Loucy (cell line): ENCODE measurements at regions not wholly inside any gene's neighbourhood (a gene's known extent, or its start where the extent isn't known, plus 50 kb on each side); places are given as distances from the start of the nearest gene placed in this dataset.

ENCODE experiments used
- H2AFZ ChIP-seq: fragments of 200-600 bp; sonication (generic); 2 replicates; pipeline ENCODE4 v1.6.0; 2016; ENCODE audit warnings: antibody characterized with exemption, mild to moderate bottlenecking, low read length, moderate library complexity
- H3F3A ChIP-seq: fragments of 200-600 bp; 2 replicates; pipeline ENCODE4 v1.6.0; 2016; ENCODE audit warnings: antibody characterized with exemption, low read depth, mild to moderate bottlenecking
- H3K27me3 ChIP-seq: fragments of 200-600 bp; sonication (generic); 2 replicates; pipeline ENCODE4 v1.6.1; 2014; ENCODE audit warnings: low read length, mild to moderate bottlenecking; ENCODE audit not compliant: insufficient read depth, poor library complexity, severe bottlenecking
- H3K36me3 ChIP-seq: fragments of 200-600 bp; sonication (generic); 2 replicates; pipeline ENCODE4 v1.6.1; 2016; ENCODE audit warnings: low read length; ENCODE audit not compliant: insufficient read depth
- H3K4me1 ChIP-seq: fragments of 200-600 bp; sonication (generic); 2 replicates; pipeline ENCODE4 v1.5.1; 2014; ENCODE audit warnings: low read length, mild to moderate bottlenecking; ENCODE audit not compliant: insufficient read depth, poor library complexity, severe bottlenecking
- H3K4me2 ChIP-seq: fragments of 200-600 bp; sonication (generic); 2 replicates; pipeline ENCODE4 v1.6.0; 2014; ENCODE audit warnings: antibody characterized with exemption, low read length, low read depth, mild to moderate bottlenecking; ENCODE audit not compliant: poor library complexity, severe bottlenecking
- H3K4me3 ChIP-seq: fragments of 200-600 bp; sonication (generic); 2 replicates; pipeline ENCODE4 v1.5.1; 2014; ENCODE audit warnings: low read length, mild to moderate bottlenecking, mixed read lengths; ENCODE audit not compliant: poor library complexity, severe bottlenecking
- H3K79me2 ChIP-seq: fragments of 200-600 bp; sonication (generic); 2 replicates; pipeline ENCODE4 v1.6.1; 2014; ENCODE audit warnings: low read length; ENCODE audit not compliant: insufficient read depth
- H3K9ac ChIP-seq: fragments of 200-600 bp; sonication (generic); 2 replicates; pipeline ENCODE4 v1.6.0; 2014; ENCODE audit warnings: mild to moderate bottlenecking, low read depth, low read length, moderate library complexity; ENCODE audit not compliant: poor library complexity, severe bottlenecking
- H3K9me2 ChIP-seq: fragments of 200-600 bp; sonication (generic); replicated peaks from 2 replicates; pipeline ENCODE4 v1.6.1; 2016; ENCODE audit warnings: low read depth, low read length, mixed read lengths
- H3K9me3 ChIP-seq: fragments of 200-600 bp; sonication (generic); 2 replicates; pipeline ENCODE4 v1.6.1; 2014; ENCODE audit warnings: mild to moderate bottlenecking, antibody characterized with exemption, low read length, low read depth; ENCODE audit not compliant: insufficient read depth
- H4K20me1 ChIP-seq: fragments of 200-600 bp; sonication (generic); 2 replicates; pipeline ENCODE4 v1.6.0; 2014; ENCODE audit warnings: antibody characterized with exemption, low read length, mild to moderate bottlenecking; ENCODE audit not compliant: insufficient read depth, poor library complexity, severe bottlenecking
- EZH2phosphoT487 ChIP-seq: fragments of 200-600 bp; IDR thresholded peaks from 2 replicates; pipeline ENCODE4 v1.6.1; 2018; ENCODE audit warnings: antibody characterized with exemption, mild to moderate bottlenecking, moderate library complexity, borderline replicate concordance
- TF ChIP-seq, protein P1 (sequence below): fragments of 200-600 bp; sonication (generic); conservative IDR thresholded peaks from 2 replicates; pipeline ENCODE4 v1.5.1; 2014; ENCODE audit warnings: mild to moderate bottlenecking, antibody characterized with exemption, low read length

DNA sequence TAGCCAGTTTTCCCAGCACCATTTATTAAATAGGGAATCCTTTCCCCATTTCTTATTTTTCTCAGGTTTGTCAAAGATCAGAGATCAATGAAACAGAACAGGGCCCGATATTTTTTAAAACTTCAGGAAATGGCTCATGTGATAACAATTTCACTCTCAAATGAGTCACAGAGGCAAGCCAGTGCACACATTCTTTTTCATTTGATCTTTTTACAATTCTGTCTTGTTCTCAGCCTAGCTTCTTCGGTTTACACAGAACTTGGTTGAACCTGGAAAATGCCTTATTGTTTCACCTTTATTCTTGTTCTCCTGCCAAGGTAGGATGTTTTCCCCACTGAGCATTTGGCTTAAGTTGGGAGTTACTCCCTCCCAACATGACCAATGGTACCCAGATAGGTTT, 258.9 kb downstream of the COL12A1 start:
- TF ChIP-seq, protein P1, sequence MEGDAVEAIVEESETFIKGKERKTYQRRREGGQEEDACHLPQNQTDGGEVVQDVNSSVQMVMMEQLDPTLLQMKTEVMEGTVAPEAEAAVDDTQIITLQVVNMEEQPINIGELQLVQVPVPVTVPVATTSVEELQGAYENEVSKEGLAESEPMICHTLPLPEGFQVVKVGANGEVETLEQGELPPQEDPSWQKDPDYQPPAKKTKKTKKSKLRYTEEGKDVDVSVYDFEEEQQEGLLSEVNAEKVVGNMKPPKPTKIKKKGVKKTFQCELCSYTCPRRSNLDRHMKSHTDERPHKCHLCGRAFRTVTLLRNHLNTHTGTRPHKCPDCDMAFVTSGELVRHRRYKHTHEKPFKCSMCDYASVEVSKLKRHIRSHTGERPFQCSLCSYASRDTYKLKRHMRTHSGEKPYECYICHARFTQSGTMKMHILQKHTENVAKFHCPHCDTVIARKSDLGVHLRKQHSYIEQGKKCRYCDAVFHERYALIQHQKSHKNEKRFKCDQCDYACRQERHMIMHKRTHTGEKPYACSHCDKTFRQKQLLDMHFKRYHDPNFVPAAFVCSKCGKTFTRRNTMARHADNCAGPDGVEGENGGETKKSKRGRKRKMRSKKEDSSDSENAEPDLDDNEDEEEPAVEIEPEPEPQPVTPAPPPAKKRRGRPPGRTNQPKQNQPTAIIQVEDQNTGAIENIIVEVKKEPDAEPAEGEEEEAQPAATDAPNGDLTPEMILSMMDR, result no peak
- TF ChIP-seq EZH2phosphoT487, result no peak
- no peak overlapping the region for H3K9ac ChIP-seq
- H3F3A ChIP-seq, result no peaks in the 10 kb centered on the region
- no peaks in the 10 kb centered on the region for H3K79me2 ChIP-seq
- no peak overlapping the region for H3K4me2 ChIP-seq
- H3K4me1 ChIP-seq, result no peaks in the 10 kb centered on the region
- H3K9me2 ChIP-seq, result no peaks in the 10 kb centered on the region
- H3K36me3 ChIP-seq, result no peaks in the 10 kb centered on the region
- H4K20me1 ChIP-seq, result no peaks in the 10 kb centered on the region
- H3K9me3 ChIP-seq, result no peaks in the 10 kb centered on the region
- no peak overlapping the region for H3K4me3 ChIP-seq
- H2AFZ ChIP-seq, result no peak overlapping the region
- H3K27me3 ChIP-seq, result no peaks in the 10 kb centered on the region

DNA sequence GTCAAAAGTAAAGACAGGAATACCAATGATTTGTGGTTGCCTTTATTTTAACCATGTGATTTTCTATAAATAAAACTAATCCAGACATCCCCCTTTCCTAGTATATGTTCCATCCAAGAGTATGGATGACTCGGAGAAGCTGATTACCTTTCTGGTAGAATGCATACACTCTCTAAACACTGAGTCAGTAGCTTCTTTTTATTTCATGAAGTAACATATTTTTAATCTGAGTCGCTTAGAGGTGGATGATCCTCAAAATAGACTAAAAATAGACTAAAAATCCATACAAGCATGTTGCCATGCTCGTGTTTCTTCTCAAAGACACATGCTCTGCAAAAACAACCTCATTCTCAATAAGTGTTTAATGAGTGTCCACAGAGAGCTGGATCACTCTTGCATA, 263.7 kb downstream of the COL12A1 start:
- H3K27me3 ChIP-seq, result no peaks in the 10 kb centered on the region
- no peaks in the 10 kb centered on the region for H3K79me2 ChIP-seq
- H2AFZ ChIP-seq, result no peak overlapping the region
- no peaks in the 10 kb centered on the region for H3K9me3 ChIP-seq
- no peak overlapping the region for H3K4me2 ChIP-seq
- no peak overlapping the region for H3K9ac ChIP-seq
- H3F3A ChIP-seq, result no peaks in the 10 kb centered on the region
- H3K9me2 ChIP-seq, result no peaks in the 10 kb centered on the region
- no peaks in the 10 kb centered on the region for H4K20me1 ChIP-seq
- TF ChIP-seq, protein P1, result no peak
- TF ChIP-seq EZH2phosphoT487, result no peak
- no peaks in the 10 kb centered on the region for H3K36me3 ChIP-seq
- H3K4me1 ChIP-seq, result no peaks in the 10 kb centered on the region
- H3K4me3 ChIP-seq, result no peak overlapping the region

DNA sequence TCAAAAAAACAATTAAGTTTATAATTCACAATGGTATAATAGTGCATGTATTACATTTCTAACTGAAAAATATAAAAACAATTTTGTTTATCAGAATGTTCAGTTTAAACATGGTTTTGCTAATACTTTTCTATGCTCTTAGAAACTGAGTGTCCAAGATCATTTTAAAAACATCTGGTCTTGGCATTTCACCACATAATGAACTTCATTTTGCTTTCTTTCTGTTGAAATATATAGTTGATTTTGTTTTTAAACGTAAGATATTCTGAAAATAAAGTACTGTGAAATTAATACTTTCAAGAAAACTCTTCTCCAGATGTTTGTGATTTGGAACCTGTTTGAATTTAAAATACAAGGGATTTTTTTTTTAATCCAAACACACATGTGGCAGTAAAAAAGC, 264.4 kb downstream of the COL12A1 start:
- H3K9me2 ChIP-seq, result no peaks in the 10 kb centered on the region
- H3K36me3 ChIP-seq, result no peaks in the 10 kb centered on the region
- no peaks in the 10 kb centered on the region for H3K9me3 ChIP-seq
- no peak overlapping the region for H3K4me2 ChIP-seq
- no peaks in the 10 kb centered on the region for H3K27me3 ChIP-seq
- no peak overlapping the region for H3K9ac ChIP-seq
- no peaks in the 10 kb centered on the region for H3F3A ChIP-seq
- no peaks in the 10 kb centered on the region for H3K79me2 ChIP-seq
- no peaks in the 10 kb centered on the region for H3K4me1 ChIP-seq
- TF ChIP-seq EZH2phosphoT487, result no peak
- TF ChIP-seq, protein P1, result no peak
- H3K4me3 ChIP-seq, result no peak overlapping the region
- H2AFZ ChIP-seq, result no peak overlapping the region
- no peaks in the 10 kb centered on the region for H4K20me1 ChIP-seq
